H1 (cell line): ENCODE measurements at regions not wholly inside any gene's neighbourhood (a gene's known extent, or its start where the extent isn't known, plus 50 kb on each side); places are given as distances from the start of the nearest gene placed in this dataset.

Experiments
- CTCF ChIA-PET: fragments of 300-600 bp; sonication (Branson Sonifier 250); formaldehyde crosslinking; loops from one replicate; lab custom pipeline; 2021; ENCODE audit not compliant: partially characterized antibody; lab: Charles Lee
- POLR2A ChIA-PET: fragments of 300-600 bp; sonication (Branson Sonifier 250); formaldehyde crosslinking; loops from one replicate; lab custom pipeline; 2021; ENCODE audit warnings: inconsistent platforms; ENCODE audit not compliant: partially characterized antibody; lab: Charles Lee
- DNase-seq, 2 experiments: peaks; one replicate each; pipeline versions ENCODE4 v3.0.0 to v3.0.0-alpha.2; 2010 to 2022; ENCODE audit warnings: low spot score in 2 of 2, low read depth in 1 of 2, mixed read lengths in 1 of 2
- FAIRE-seq: peaks from 2 replicates; lab custom pipeline; 2011; peaks lifted over from hg19 to GRCh38; lab: Jason Lieb, UNC
- H2AFZ ChIP-seq: 2 replicates; pipeline ENCODE4 v1.8.1; 2012; ENCODE audit warnings: low read length, inconsistent platforms
- H2AK5ac ChIP-seq: 2 replicates; pipeline ENCODE4 v1.6.1; 2013; ENCODE audit warnings: low read depth, low read length
- H2BK120ac ChIP-seq: replicated peaks from 2 replicates; pipeline ENCODE3; 2013; ENCODE audit warnings: low read depth, low read length, inconsistent platforms
- H2BK12ac ChIP-seq: 2 replicates; pipeline ENCODE4 v1.6.1; 2013; ENCODE audit warnings: low read depth, low read length
- H2BK15ac ChIP-seq: 2 replicates; pipeline ENCODE4 v1.6.1; 2013; ENCODE audit warnings: low read length
- H2BK20ac ChIP-seq: 2 replicates; pipeline ENCODE4 v1.6.1; 2013; ENCODE audit warnings: low read length
- H2BK5ac ChIP-seq: 2 replicates; pipeline ENCODE4 v1.6.1; 2013; ENCODE audit warnings: low read depth, low read length
- H3K14ac ChIP-seq: 2 replicates; pipeline ENCODE4 v1.6.1; 2013; ENCODE audit warnings: inconsistent platforms; ENCODE audit not compliant: insufficient read length
- H3K18ac ChIP-seq: 2 replicates; pipeline ENCODE4 v1.6.1; 2013; ENCODE audit warnings: low read length; ENCODE audit errors: extremely low read depth
- H3K23ac ChIP-seq: 2 replicates; pipeline ENCODE4 v1.6.1; 2013; ENCODE audit warnings: inconsistent platforms; ENCODE audit not compliant: insufficient read length
- H3K23me2 ChIP-seq: 2 replicates; pipeline ENCODE4 v1.6.1; 2013; ENCODE audit warnings: low read depth, low read length
- H3K27ac ChIP-seq: 2 replicates; pipeline ENCODE4 v1.6.1; 2011; ENCODE audit warnings: low read depth, low read length, inconsistent platforms
- H3K27me3 ChIP-seq, 4 experiments: replicated peaks in 1 of 4; 1 replicate in 1 of 4; 2 replicates in 3 of 4; pipeline versions ENCODE4 v1.6.1 to v1.8.1; 2011 to 2013; ENCODE audit warnings: low read length in 3 of 4, mild to moderate bottlenecking in 3 of 4, inconsistent platforms in 2 of 4, mixed read lengths in 2 of 4, moderate library complexity in 1 of 4; ENCODE audit not compliant: control insufficient read depth in 3 of 4, insufficient read depth in 3 of 4; ENCODE audit errors: extremely low read depth in 1 of 4
- H3K36me3 ChIP-seq, 4 experiments: 2 replicates each; pipeline versions ENCODE4 v1.6.1 to v1.8.1; 2011 to 2013; ENCODE audit warnings: mild to moderate bottlenecking in 4 of 4, low read length in 3 of 4, moderate library complexity in 2 of 4, control low read depth in 1 of 4, inconsistent platforms in 1 of 4; ENCODE audit not compliant: insufficient read depth in 4 of 4, control insufficient read depth in 2 of 4
- H3K4ac ChIP-seq: replicated peaks from 2 replicates; pipeline ENCODE3; 2013; ENCODE audit warnings: low read length, low read depth, mixed read lengths, inconsistent platforms; ENCODE audit not compliant: insufficient read length
- H3K4me1 ChIP-seq, 4 experiments: replicated peaks in 1 of 4; 1 replicate in 1 of 4; 2 replicates in 3 of 4; pipeline versions ENCODE4 v1.6.1 to v1.8.1; 2011 to 2013; ENCODE audit warnings: low read length in 3 of 4, inconsistent platforms in 2 of 4, mixed read lengths in 1 of 4; ENCODE audit not compliant: insufficient read depth in 4 of 4, control insufficient read depth in 3 of 4
- H3K4me2 ChIP-seq, 2 experiments: 2 replicates each; pipeline versions ENCODE4 v1.6.1 to v1.8.1; 2011 to 2013; ENCODE audit warnings: low read depth in 2 of 2, low read length in 2 of 2, control low read depth in 1 of 2, inconsistent platforms in 1 of 2, mild to moderate bottlenecking in 1 of 2; ENCODE audit not compliant: insufficient read depth in 1 of 2
- H3K4me3 ChIP-seq, 4 experiments: fragments of 200-600, 300-600 bp in 1 of 4; sonication (generic), shearing (Covaris generic), sonication (Bioruptor Twin) in 1 of 4; 2 replicates each; pipeline versions ENCODE4 v1.5.1 to v1.8.1; 2011 to 2016; ENCODE audit warnings: low read length in 4 of 4, low read depth in 3 of 4, control low read depth in 2 of 4, inconsistent platforms in 2 of 4, mild to moderate bottlenecking in 2 of 4, mixed read lengths in 1 of 4, moderate library complexity in 1 of 4; ENCODE audit not compliant: insufficient read depth in 2 of 4; ENCODE audit errors: extremely low read depth in 1 of 4
- H3K56ac ChIP-seq: replicated peaks from 2 replicates; pipeline ENCODE3; 2013; ENCODE audit warnings: low read depth, mild to moderate bottlenecking, mixed read lengths, low read length, inconsistent platforms; ENCODE audit not compliant: insufficient read length
- H3K79me1 ChIP-seq: 2 replicates; pipeline ENCODE4 v1.6.1; 2013; ENCODE audit warnings: low read depth, low read length, control low read depth
- H3K79me2 ChIP-seq, 2 experiments: 2 replicates each; pipeline versions ENCODE4 v1.6.1 to v1.8.1; 2012 to 2013; ENCODE audit warnings: low read length in 2 of 2, mild to moderate bottlenecking in 2 of 2, inconsistent platforms in 1 of 2; ENCODE audit not compliant: insufficient read depth in 2 of 2, control insufficient read depth in 1 of 2
- H3K9ac ChIP-seq, 4 experiments: replicated peaks in 1 of 4; 1 replicate in 1 of 4; 2 replicates in 3 of 4; pipeline versions ENCODE4 v1.6.1 to v1.8.1; 2011 to 2013; ENCODE audit warnings: low read depth in 3 of 4, low read length in 3 of 4, control low read depth in 2 of 4, mild to moderate bottlenecking in 2 of 4, moderate library complexity in 2 of 4, inconsistent platforms in 1 of 4; ENCODE audit errors: extremely low read depth in 1 of 4
- H3K9me3 ChIP-seq, 2 experiments: 2 replicates each; pipeline versions ENCODE4 v1.6.1 to v1.8.1; 2012 to 2013; ENCODE audit warnings: mild to moderate bottlenecking in 2 of 2, moderate library complexity in 2 of 2, control low read depth in 1 of 2, inconsistent platforms in 1 of 2, low read depth in 1 of 2, low read length in 1 of 2, mixed read lengths in 1 of 2; ENCODE audit not compliant: insufficient read depth in 2 of 2
- H4K20me1 ChIP-seq, 2 experiments: replicated peaks in 1 of 2; 2 replicates each; pipeline versions ENCODE3 to v1.8.1; 2011 to 2013; ENCODE audit warnings: inconsistent platforms in 2 of 2, low read length in 2 of 2, mild to moderate bottlenecking in 1 of 2; ENCODE audit not compliant: insufficient read depth in 2 of 2, control insufficient read depth in 1 of 2
- H4K5ac ChIP-seq: 2 replicates; pipeline ENCODE4 v1.6.1; 2013; ENCODE audit warnings: low read length, low read depth, mixed read lengths, inconsistent platforms; ENCODE audit not compliant: insufficient read length
- H4K8ac ChIP-seq: 2 replicates; pipeline ENCODE4 v1.8.0; 2013; ENCODE audit warnings: mild to moderate bottlenecking, moderate library complexity, low read length, inconsistent platforms; ENCODE audit not compliant: insufficient read depth; ENCODE audit errors: extremely low read depth
- H4K91ac ChIP-seq: replicated peaks from 2 replicates; pipeline ENCODE3; 2013; ENCODE audit warnings: low read length, mixed read lengths, inconsistent platforms; ENCODE audit not compliant: insufficient read length
- ATF3 ChIP-seq: IDR thresholded peaks from 2 replicates; pipeline ENCODE4 v1.6.1; 2011; ENCODE audit warnings: low read depth, mild to moderate bottlenecking, low read length; ENCODE audit not compliant: insufficient read depth
- CBX5 ChIP-seq: fragments of 300-800, 300-1000 bp; sonication (generic); IDR thresholded peaks from 2 replicates; pipeline ENCODE4 v1.7.1; 2016; ENCODE audit warnings: antibody characterized with exemption, low read length, low read depth
- CBX8 ChIP-seq: fragments of 300-800, 300-1000 bp; sonication (generic); IDR thresholded peaks from 2 replicates; pipeline ENCODE4 v1.7.1; 2016; ENCODE audit warnings: low read depth, low read length, borderline replicate concordance
- CEBPB ChIP-seq: IDR thresholded peaks from 2 replicates; pipeline ENCODE4 v1.6.1; 2012; ENCODE audit warnings: low read depth, low read length
- EP300 ChIP-seq, 2 experiments: IDR thresholded peaks; 1 replicate in 1 of 2; 2 replicates in 1 of 2; pipeline ENCODE4 v1.6.1; 2011 to 2012; ENCODE audit warnings: low read depth in 2 of 2, low read length in 2 of 2, mild to moderate bottlenecking in 2 of 2, borderline replicate concordance in 1 of 2, inconsistent platforms in 1 of 2, moderate library complexity in 1 of 2
- JUN ChIP-seq: IDR thresholded peaks from 2 replicates; pipeline ENCODE4 v1.6.1; 2011; ENCODE audit warnings: low read depth, mild to moderate bottlenecking, improper control_type of control experiment, low read length
- NANOG ChIP-seq: IDR thresholded peaks from 2 replicates; pipeline ENCODE4 v1.6.1; 2011; ENCODE audit warnings: low read length, low read depth, mild to moderate bottlenecking, inconsistent platforms; ENCODE audit not compliant: insufficient read depth, poor library complexity, severe bottlenecking
- RAD21 ChIP-seq, 2 experiments: IDR thresholded peaks in 1 of 2; conservative IDR thresholded peaks in 1 of 2; 2 replicates each; pipeline ENCODE4 v1.6.1; 2011; ENCODE audit warnings: low read depth in 2 of 2, low read length in 2 of 2, improper control_type of control experiment in 1 of 2, inconsistent platforms in 1 of 2, mild to moderate bottlenecking in 1 of 2, moderate library complexity in 1 of 2
- RNF2 ChIP-seq: fragments of 200-900, 300-1000 bp; sonication (generic); IDR thresholded peaks from 2 replicates; pipeline ENCODE4 v1.7.1; 2016; ENCODE audit warnings: borderline replicate concordance, low read depth, mild to moderate bottlenecking, antibody characterized with exemption, low read length; ENCODE audit not compliant: poor library complexity, severe bottlenecking; ENCODE audit errors: missing control alignments
- SP4 ChIP-seq: IDR thresholded peaks from 2 replicates; pipeline ENCODE4 v1.6.1; 2012; ENCODE audit warnings: low read length, inconsistent platforms
- TBP ChIP-seq: IDR thresholded peaks from 2 replicates; pipeline ENCODE4 v1.6.1; 2011; ENCODE audit warnings: low read depth, low read length, improper control_type of control experiment
- WGBS, 2 experiments: shearing (Covaris generic) in 1 of 2; methylation state at CpG; one replicate each; pipeline versions ENCODE4 v1.1.6 to v1.1.7; 2013 to 2015; ENCODE audit warnings: low lambda C conversion rate in 2 of 2, mixed read lengths in 2 of 2, inconsistent platforms in 1 of 2, low coverage in 1 of 2, missing lambda C conversion rate in 1 of 2; ENCODE audit not compliant: insufficient replicate concordance in 2 of 2, insufficient coverage in 1 of 2, insufficient read length in 1 of 2; ENCODE audit errors: extremely low coverage in 1 of 2, missing lambda C conversion rate in 1 of 2; 5-methylcytosine and 5-hydroxymethylcytosine counted together

- Histone ChIP-seq H2BK12ac (no peak overlapping the region), H2BK120ac (no peak overlapping the region), H3K23me2 (no peaks in the 10 kb centered on the region), H3K4me2 (no peak overlapping the region), H3K27me3 (no peaks in the 10 kb centered on the region), H3K9ac (no peak overlapping the region), H3K23ac (no peak overlapping the region), H4K91ac (no peak overlapping the region), H2BK5ac (no peak overlapping the region), H2AFZ (no peak overlapping the region), H2BK15ac (no peak overlapping the region), H3K79me1 (no peaks in the 10 kb centered on the region), H3K4me1 (peaks cover 0 to 5% (median 4%) of the 10 kb centered on the region in 4 experiments; a peak in 3 of 7 replicates), H3K4ac (no peak overlapping the region), H3K4me3 (no peak overlapping the region), H3K14ac (no peak overlapping the region), H3K36me3 (no peaks in the 10 kb centered on the region), H3K56ac (no peak overlapping the region), H3K18ac (no peak overlapping the region), H4K8ac (no peak overlapping the region), H4K5ac (no peak overlapping the region), H3K79me2 (no peaks in the 10 kb centered on the region), H4K20me1 (no peaks in the 10 kb centered on the region), H3K9me3 (no peaks in the 10 kb centered on the region), H3K27ac (no peak overlapping the region), H2AK5ac (no peak overlapping the region), H2BK20ac (0 out of 2 replicates have a peak overlapping the region, but pooled peaks have one; percentile 52)
- WGBS, 2 experiments, result 91% methylated on average over 4 of the region's 4 CpGs; no CpG with 5 or more reads in 1 of the 2 experiments
- ChIA-PET POLR2A (no interaction called here), CTCF (interaction anchor here (0.7 to 6.7 kb wide), 11 partner anchors 9 to 260 kb away, joined by 3 to 71 read pairs (median 4); no protein-coding TSS in a partner anchor)
- DNase-seq, result no peak
- FAIRE-seq, result no peak
- TF ChIP-seq TBP (no peak), CEBPB (no peak), CBX8 (no peak), RNF2 (no peak), JUN (no peak), SP4 (no peak), CBX5 (no peak), ATF3 (no peak), EP300 (IDR thresholded peaks at IDR 0.05; ENCODE audit: borderline replicate concordance in 1 of 2, low read depth in 2 of 2, low read length in 2 of 2) (no peak), RAD21 (IDR thresholded peaks at IDR 0.05 in 1 of 2, conservative IDR thresholded peaks at IDR 0.05 in 1 of 2; ENCODE audit: low read depth in 2 of 2, low read length in 2 of 2) (no peak), NANOG (no peak)
Observed at GRCh38 chr2:219995991-219996765, 368.7 kb downstream of the SLC4A3 start.
